ENCODE measurements at regions not wholly inside any gene's neighbourhood (a gene's known extent, or its start where the extent isn't known, plus 50 kb on each side); places are given as distances from the start of the nearest gene placed in this dataset.

- TF ChIP-seq POLR2AphosphoS5 (IDR thresholded peaks at IDR 0.05; ENCODE audit: low read depth, low read length) (no peak), TCF7L2 (IDR thresholded peaks at IDR 0.05; ENCODE audit: borderline replicate concordance, extremely low read depth, insufficient read depth, insufficient read length) (no peak), POLR2A (IDR thresholded peaks at IDR 0.05; ENCODE audit: borderline replicate concordance, extremely low read depth, insufficient read depth, insufficient read length) (no peak), CTCF (IDR thresholded peaks at IDR 0.05 in 2 of 3, conservative IDR thresholded peaks at IDR 0.05 in 1 of 3; ENCODE audit: borderline replicate concordance in 1 of 3, insufficient read depth in 1 of 3, low read depth in 2 of 3, low read length in 2 of 3) (no peak), EZH2 (IDR thresholded peaks at IDR 0.05) (no peak), CEBPB (IDR thresholded peaks at IDR 0.05; ENCODE audit: low read depth) (no peak)
- TF ChIP-seq, protein P1, sequence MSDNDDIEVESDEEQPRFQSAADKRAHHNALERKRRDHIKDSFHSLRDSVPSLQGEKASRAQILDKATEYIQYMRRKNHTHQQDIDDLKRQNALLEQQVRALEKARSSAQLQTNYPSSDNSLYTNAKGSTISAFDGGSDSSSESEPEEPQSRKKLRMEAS (IDR thresholded peaks at IDR 0.05) = no peak
Measured at GRCh38 chr2:174691201-174691779, 73.0 kb downstream of the CHRNA1 start.
